H1 (cell line): ENCODE measurements at regions not wholly inside any gene's neighbourhood (a gene's known extent, or its start where the extent isn't known, plus 50 kb on each side); places are given as distances from the start of the nearest gene placed in this dataset.

ENCODE experiments used
- CTCF ChIA-PET: fragments of 300-600 bp; sonication (Branson Sonifier 250); formaldehyde crosslinking; loops from one replicate; lab custom pipeline; 2021; ENCODE audit not compliant: partially characterized antibody; lab: Charles Lee
- POLR2A ChIA-PET: fragments of 300-600 bp; sonication (Branson Sonifier 250); formaldehyde crosslinking; loops from one replicate; lab custom pipeline; 2021; ENCODE audit warnings: inconsistent platforms; ENCODE audit not compliant: partially characterized antibody; lab: Charles Lee
- DNase-seq, 2 experiments: peaks; one replicate each; pipeline versions ENCODE4 v3.0.0 to v3.0.0-alpha.2; 2010 to 2022; ENCODE audit warnings: low spot score in 2 of 2, low read depth in 1 of 2, mixed read lengths in 1 of 2
- FAIRE-seq: peaks from 2 replicates; lab custom pipeline; 2011; peaks lifted over from hg19 to GRCh38; lab: Jason Lieb, UNC
- H2AFZ ChIP-seq: 2 replicates; pipeline ENCODE4 v1.8.1; 2012; ENCODE audit warnings: low read length, inconsistent platforms
- H2AK5ac ChIP-seq: 2 replicates; pipeline ENCODE4 v1.6.1; 2013; ENCODE audit warnings: low read depth, low read length
- H2BK120ac ChIP-seq: replicated peaks from 2 replicates; pipeline ENCODE3; 2013; ENCODE audit warnings: low read depth, low read length, inconsistent platforms
- H2BK12ac ChIP-seq: 2 replicates; pipeline ENCODE4 v1.6.1; 2013; ENCODE audit warnings: low read depth, low read length
- H2BK15ac ChIP-seq: 2 replicates; pipeline ENCODE4 v1.6.1; 2013; ENCODE audit warnings: low read length
- H2BK20ac ChIP-seq: 2 replicates; pipeline ENCODE4 v1.6.1; 2013; ENCODE audit warnings: low read length
- H2BK5ac ChIP-seq: 2 replicates; pipeline ENCODE4 v1.6.1; 2013; ENCODE audit warnings: low read depth, low read length
- H3K14ac ChIP-seq: 2 replicates; pipeline ENCODE4 v1.6.1; 2013; ENCODE audit warnings: inconsistent platforms; ENCODE audit not compliant: insufficient read length
- H3K18ac ChIP-seq: 2 replicates; pipeline ENCODE4 v1.6.1; 2013; ENCODE audit warnings: low read length; ENCODE audit errors: extremely low read depth
- H3K23ac ChIP-seq: 2 replicates; pipeline ENCODE4 v1.6.1; 2013; ENCODE audit warnings: inconsistent platforms; ENCODE audit not compliant: insufficient read length
- H3K23me2 ChIP-seq: 2 replicates; pipeline ENCODE4 v1.6.1; 2013; ENCODE audit warnings: low read depth, low read length
- H3K27ac ChIP-seq: 2 replicates; pipeline ENCODE4 v1.6.1; 2011; ENCODE audit warnings: low read depth, low read length, inconsistent platforms
- H3K27me3 ChIP-seq, 4 experiments: replicated peaks in 1 of 4; 1 replicate in 1 of 4; 2 replicates in 3 of 4; pipeline versions ENCODE4 v1.6.1 to v1.8.1; 2011 to 2013; ENCODE audit warnings: low read length in 3 of 4, mild to moderate bottlenecking in 3 of 4, inconsistent platforms in 2 of 4, mixed read lengths in 2 of 4, moderate library complexity in 1 of 4; ENCODE audit not compliant: control insufficient read depth in 3 of 4, insufficient read depth in 3 of 4; ENCODE audit errors: extremely low read depth in 1 of 4
- H3K36me3 ChIP-seq, 4 experiments: 2 replicates each; pipeline versions ENCODE4 v1.6.1 to v1.8.1; 2011 to 2013; ENCODE audit warnings: mild to moderate bottlenecking in 4 of 4, low read length in 3 of 4, moderate library complexity in 2 of 4, control low read depth in 1 of 4, inconsistent platforms in 1 of 4; ENCODE audit not compliant: insufficient read depth in 4 of 4, control insufficient read depth in 2 of 4
- H3K4ac ChIP-seq: replicated peaks from 2 replicates; pipeline ENCODE3; 2013; ENCODE audit warnings: low read length, low read depth, mixed read lengths, inconsistent platforms; ENCODE audit not compliant: insufficient read length
- H3K4me1 ChIP-seq, 4 experiments: replicated peaks in 1 of 4; 1 replicate in 1 of 4; 2 replicates in 3 of 4; pipeline versions ENCODE4 v1.6.1 to v1.8.1; 2011 to 2013; ENCODE audit warnings: low read length in 3 of 4, inconsistent platforms in 2 of 4, mixed read lengths in 1 of 4; ENCODE audit not compliant: insufficient read depth in 4 of 4, control insufficient read depth in 3 of 4
- H3K4me2 ChIP-seq, 2 experiments: 2 replicates each; pipeline versions ENCODE4 v1.6.1 to v1.8.1; 2011 to 2013; ENCODE audit warnings: low read depth in 2 of 2, low read length in 2 of 2, control low read depth in 1 of 2, inconsistent platforms in 1 of 2, mild to moderate bottlenecking in 1 of 2; ENCODE audit not compliant: insufficient read depth in 1 of 2
- H3K4me3 ChIP-seq, 4 experiments: fragments of 200-600, 300-600 bp in 1 of 4; sonication (generic), shearing (Covaris generic), sonication (Bioruptor Twin) in 1 of 4; 2 replicates each; pipeline versions ENCODE4 v1.5.1 to v1.8.1; 2011 to 2016; ENCODE audit warnings: low read length in 4 of 4, low read depth in 3 of 4, control low read depth in 2 of 4, inconsistent platforms in 2 of 4, mild to moderate bottlenecking in 2 of 4, mixed read lengths in 1 of 4, moderate library complexity in 1 of 4; ENCODE audit not compliant: insufficient read depth in 2 of 4; ENCODE audit errors: extremely low read depth in 1 of 4
- H3K56ac ChIP-seq: replicated peaks from 2 replicates; pipeline ENCODE3; 2013; ENCODE audit warnings: low read depth, mild to moderate bottlenecking, mixed read lengths, low read length, inconsistent platforms; ENCODE audit not compliant: insufficient read length
- H3K79me1 ChIP-seq: 2 replicates; pipeline ENCODE4 v1.6.1; 2013; ENCODE audit warnings: low read depth, low read length, control low read depth
- H3K79me2 ChIP-seq, 2 experiments: 2 replicates each; pipeline versions ENCODE4 v1.6.1 to v1.8.1; 2012 to 2013; ENCODE audit warnings: low read length in 2 of 2, mild to moderate bottlenecking in 2 of 2, inconsistent platforms in 1 of 2; ENCODE audit not compliant: insufficient read depth in 2 of 2, control insufficient read depth in 1 of 2
- H3K9ac ChIP-seq, 4 experiments: replicated peaks in 1 of 4; 1 replicate in 1 of 4; 2 replicates in 3 of 4; pipeline versions ENCODE4 v1.6.1 to v1.8.1; 2011 to 2013; ENCODE audit warnings: low read depth in 3 of 4, low read length in 3 of 4, control low read depth in 2 of 4, mild to moderate bottlenecking in 2 of 4, moderate library complexity in 2 of 4, inconsistent platforms in 1 of 4; ENCODE audit errors: extremely low read depth in 1 of 4
- H3K9me3 ChIP-seq, 2 experiments: 2 replicates each; pipeline versions ENCODE4 v1.6.1 to v1.8.1; 2012 to 2013; ENCODE audit warnings: mild to moderate bottlenecking in 2 of 2, moderate library complexity in 2 of 2, control low read depth in 1 of 2, inconsistent platforms in 1 of 2, low read depth in 1 of 2, low read length in 1 of 2, mixed read lengths in 1 of 2; ENCODE audit not compliant: insufficient read depth in 2 of 2
- H4K20me1 ChIP-seq, 2 experiments: replicated peaks in 1 of 2; 2 replicates each; pipeline versions ENCODE3 to v1.8.1; 2011 to 2013; ENCODE audit warnings: inconsistent platforms in 2 of 2, low read length in 2 of 2, mild to moderate bottlenecking in 1 of 2; ENCODE audit not compliant: insufficient read depth in 2 of 2, control insufficient read depth in 1 of 2
- H4K5ac ChIP-seq: 2 replicates; pipeline ENCODE4 v1.6.1; 2013; ENCODE audit warnings: low read length, low read depth, mixed read lengths, inconsistent platforms; ENCODE audit not compliant: insufficient read length
- H4K8ac ChIP-seq: 2 replicates; pipeline ENCODE4 v1.8.0; 2013; ENCODE audit warnings: mild to moderate bottlenecking, moderate library complexity, low read length, inconsistent platforms; ENCODE audit not compliant: insufficient read depth; ENCODE audit errors: extremely low read depth
- H4K91ac ChIP-seq: replicated peaks from 2 replicates; pipeline ENCODE3; 2013; ENCODE audit warnings: low read length, mixed read lengths, inconsistent platforms; ENCODE audit not compliant: insufficient read length
- ATF3 ChIP-seq: IDR thresholded peaks from 2 replicates; pipeline ENCODE4 v1.6.1; 2011; ENCODE audit warnings: low read depth, mild to moderate bottlenecking, low read length; ENCODE audit not compliant: insufficient read depth
- FOSL1 ChIP-seq: IDR thresholded peaks from 2 replicates; pipeline ENCODE4 v1.6.1; 2011; ENCODE audit warnings: mild to moderate bottlenecking, low read depth, low read length, moderate library complexity; ENCODE audit not compliant: insufficient read depth
- GABPA ChIP-seq: IDR thresholded peaks from 2 replicates; pipeline ENCODE4 v1.6.1; 2011; ENCODE audit warnings: mild to moderate bottlenecking, low read length, moderate library complexity, borderline replicate concordance; ENCODE audit not compliant: insufficient read depth
- HDAC6 ChIP-seq: IDR thresholded peaks from one replicate; pipeline ENCODE4 v1.7.1; 2012; ENCODE audit warnings: low read depth, mild to moderate bottlenecking, inconsistent platforms, low read length, moderate library complexity
- JUN ChIP-seq: IDR thresholded peaks from 2 replicates; pipeline ENCODE4 v1.6.1; 2011; ENCODE audit warnings: low read depth, mild to moderate bottlenecking, improper control_type of control experiment, low read length
- JUND ChIP-seq: IDR thresholded peaks from 2 replicates; pipeline ENCODE4 v1.6.1; 2011; ENCODE audit warnings: mild to moderate bottlenecking, improper control_type of control experiment, low read length
- KDM5A ChIP-seq: fragments of 200-600 bp; IDR thresholded peaks from 2 replicates; pipeline ENCODE4 v1.7.1; 2012; ENCODE audit warnings: mild to moderate bottlenecking, low read length, inconsistent platforms, mixed read lengths
- POLR2AphosphoS5 ChIP-seq: IDR thresholded peaks from 2 replicates; pipeline ENCODE4 v1.6.1; 2011; ENCODE audit warnings: low read depth, low read length
- RFX5 ChIP-seq: IDR thresholded peaks from 2 replicates; pipeline ENCODE4 v1.6.1; 2011; ENCODE audit warnings: low read depth, low read length, improper control_type of control experiment, borderline replicate concordance
- RXRA ChIP-seq: IDR thresholded peaks from 2 replicates; pipeline ENCODE4 v1.6.1; 2011; ENCODE audit warnings: low read depth, mild to moderate bottlenecking, low read length, moderate library complexity; ENCODE audit not compliant: insufficient read depth
- SP2 ChIP-seq: IDR thresholded peaks from 2 replicates; pipeline ENCODE4 v1.6.1; 2012; ENCODE audit warnings: mild to moderate bottlenecking, low read length, inconsistent platforms
- WGBS, 2 experiments: shearing (Covaris generic) in 1 of 2; methylation state at CpG; one replicate each; pipeline versions ENCODE4 v1.1.6 to v1.1.7; 2013 to 2015; ENCODE audit warnings: low lambda C conversion rate in 2 of 2, mixed read lengths in 2 of 2, inconsistent platforms in 1 of 2, low coverage in 1 of 2, missing lambda C conversion rate in 1 of 2; ENCODE audit not compliant: insufficient replicate concordance in 2 of 2, insufficient coverage in 1 of 2, insufficient read length in 1 of 2; ENCODE audit errors: extremely low coverage in 1 of 2, missing lambda C conversion rate in 1 of 2; 5-methylcytosine and 5-hydroxymethylcytosine counted together

GRCh38 chr3:159026510-159026909 is 224.7 kb downstream of the MFSD1 start:
- no peak for FAIRE-seq

More at GRCh38 chr3:159026510-159026909, 224.7 kb downstream of the MFSD1 start:
- H4K20me1 ChIP-seq = no peaks in the 10 kb centered on the region
- H3K27me3 ChIP-seq = no peaks in the 10 kb centered on the region
- no peaks in the 10 kb centered on the region for H3K79me2 ChIP-seq
- H3K27ac ChIP-seq = no peak overlapping the region
- no peak overlapping the region for H2BK5ac ChIP-seq
- H2AFZ ChIP-seq = no peak overlapping the region
- H3K4ac ChIP-seq = no peak overlapping the region
- H3K4me2 ChIP-seq = no peak overlapping the region
- no peak overlapping the region for H3K14ac ChIP-seq
- H3K9ac ChIP-seq = no peak overlapping the region
- ChIA-PET POLR2A (no interaction called here), CTCF (no interaction called here)
- no peak overlapping the region for H3K4me3 ChIP-seq
- H2BK15ac ChIP-seq = no peak overlapping the region
- H4K91ac ChIP-seq = no peak overlapping the region
- H3K23me2 ChIP-seq = no peaks in the 10 kb centered on the region
- no peaks in the 10 kb centered on the region for H3K79me1 ChIP-seq
- H2BK120ac ChIP-seq = no peak overlapping the region
- 100% methylated on average over 1 of the region's 1 CpG; no CpG with 5 or more reads in 1 of the 2 experiments for WGBS, 2 experiments
- H2BK12ac ChIP-seq = no peak overlapping the region
- peaks cover 5 to 9% of the 10 kb centered on the region in 2 experiments; a peak in 2 of 4 replicates for H3K9me3 ChIP-seq
- H3K18ac ChIP-seq = no peak overlapping the region
- no peak overlapping the region for H4K8ac ChIP-seq
- no peaks in the 10 kb centered on the region for H3K36me3 ChIP-seq
- no peak overlapping the region for H2BK20ac ChIP-seq
- no peak overlapping the region for H3K56ac ChIP-seq
- H3K4me1 ChIP-seq = no peaks in the 10 kb centered on the region
- no peak overlapping the region for H3K23ac ChIP-seq
- no peak overlapping the region for H2AK5ac ChIP-seq
- no peak overlapping the region for H4K5ac ChIP-seq
- DNase-seq = no peak
- TF ChIP-seq RXRA (no peak), POLR2AphosphoS5 (no peak), FOSL1 (no peak), SP2 (no peak), JUND (no peak), RFX5 (no peak), ATF3 (no peak), KDM5A (no peak), JUN (no peak), HDAC6 (no peak), GABPA (no peak)
